HepG2 (cell line): ENCODE measurements at regions not wholly inside any gene's neighbourhood (a gene's known extent, or its start where the extent isn't known, plus 50 kb on each side); places are given as distances from the start of the nearest gene placed in this dataset.

ENCODE experiments used
- ATAC-seq: fragments of 200-7000 bp; cut with Tn5 transposase; 3 replicates; pipeline ENCODE4 v1.9.1; 2020; ENCODE audit warnings: mild to moderate bottlenecking, moderate library complexity
- BruUV-seq: library from RNA; stranded (reverse); fragments of 400-500 nt; replicated peaks from 2 replicates; lab custom pipeline; 2021; lab: Mats Ljungman, UMichigan
- CTCF ChIA-PET: fragments of 300-600 bp; formaldehyde crosslinking; extraction: SDS; loops from one replicate; lab custom pipeline; 2021; ENCODE audit warnings: low total read pairs, inconsistent platforms, low intra/inter-chr PET ratio; lab: Yijun Ruan, JAX
- POLR2A ChIA-PET: fragments of 350-600 bp; sonication (Branson Sonifier 250); formaldehyde crosslinking; loops from one replicate; lab custom pipeline; 2020; ENCODE audit warnings: antibody characterized with exemption, inconsistent platforms; lab: Yijun Ruan, JAX
- DNase-seq: peaks from one replicate; pipeline ENCODE4 v3.0.0-alpha.2; 2015; ENCODE audit warnings: low spot score
- FAIRE-seq: peaks from 3 replicates; lab custom pipeline; 2011; peaks lifted over from hg19 to GRCh38; lab: Jason Lieb, UNC
- H2AFZ ChIP-seq: one replicate; pipeline ENCODE4 v1.6.1; 2011; ENCODE audit warnings: low read length, inconsistent platforms
- H3K27ac ChIP-seq: fragments of 300-600 bp; 3 replicates; pipeline ENCODE4 v1.8.0; 2011; ENCODE audit warnings: mixed run types, mild to moderate bottlenecking, mixed read lengths, low read length, inconsistent platforms; ENCODE audit not compliant: insufficient read depth; ENCODE audit errors: extremely low read length
- H3K27me3 ChIP-seq, 2 experiments: fragments of 200-600 bp in 1 of 2; 2 replicates in 1 of 2; 3 replicates in 1 of 2; pipeline versions ENCODE4 v1.6.0 to v1.8.0; 2011; ENCODE audit warnings: low read length in 2 of 2, mild to moderate bottlenecking in 2 of 2, moderate library complexity in 2 of 2, inconsistent platforms in 1 of 2; ENCODE audit not compliant: insufficient read depth in 2 of 2, control insufficient read depth in 1 of 2
- H3K36me3 ChIP-seq, 2 experiments: fragments of 200-600 bp in 1 of 2; replicated peaks in 1 of 2; 2 replicates in 1 of 2; 3 replicates in 1 of 2; pipeline versions ENCODE4 v1.5.1 to v1.8.0; 2011; ENCODE audit warnings: low read length in 2 of 2, inconsistent platforms in 1 of 2; ENCODE audit not compliant: insufficient read depth in 2 of 2, control insufficient read depth in 1 of 2
- H3K4me1 ChIP-seq: 2 replicates; pipeline ENCODE4 v1.5.1; 2012; ENCODE audit warnings: low read length, inconsistent platforms; ENCODE audit not compliant: insufficient read depth
- H3K4me2 ChIP-seq: 2 replicates; pipeline ENCODE4 v1.6.0; 2011; ENCODE audit warnings: low read depth, low read length, inconsistent platforms
- H3K4me3 ChIP-seq, 3 experiments: fragments of 200-600 bp in 1 of 3; sonication (generic), shearing (Covaris generic) in 1 of 3; replicated peaks in 1 of 3; 2 replicates each; pipeline ENCODE4 v1.5.1; 2011 to 2016; ENCODE audit warnings: low read length in 3 of 3, inconsistent platforms in 2 of 3, low read depth in 2 of 3, mild to moderate bottlenecking in 2 of 3, control low read depth in 1 of 3, mixed read lengths in 1 of 3; ENCODE audit not compliant: insufficient read depth in 1 of 3
- H3K79me2 ChIP-seq: one replicate; pipeline ENCODE4 v1.6.1; 2011; ENCODE audit warnings: low read length, inconsistent platforms; ENCODE audit not compliant: insufficient read depth
- H3K9ac ChIP-seq: 2 replicates; pipeline ENCODE4 v1.6.0; 2011; ENCODE audit warnings: mild to moderate bottlenecking, low read depth, low read length, inconsistent platforms; ENCODE audit not compliant: insufficient read depth
- H3K9me3 ChIP-seq: 2 replicates; pipeline ENCODE4 v1.5.1; 2012; ENCODE audit warnings: mild to moderate bottlenecking, low read length
- H4K20me1 ChIP-seq: 2 replicates; pipeline ENCODE4 v1.6.0; 2011; ENCODE audit warnings: inconsistent platforms, mild to moderate bottlenecking, low read length, moderate library complexity; ENCODE audit not compliant: insufficient read depth
- ARNT ChIP-seq: fragments of 450-650 bp; IDR thresholded peaks from 2 replicates; pipeline ENCODE4 v1.6.1; 2017
- ERF ChIP-seq: IDR thresholded peaks from 2 replicates; pipeline ENCODE4 v1.6.1; 2018; ENCODE audit warnings: missing biosample characterization, missing genetic modification reagents
- HNRNPH1 ChIP-seq: fragments of 200-400 bp; formaldehyde crosslinking; optimal IDR thresholded peaks from 2 replicates; pipeline ENCODE3; 2017; ENCODE audit warnings: mild to moderate bottlenecking, low read depth, low read length
- MAFF ChIP-seq: IDR thresholded peaks from 2 replicates; pipeline ENCODE4 v1.6.1; 2011; ENCODE audit warnings: low read depth, low read length, improper control_type of control experiment
- MAFK ChIP-seq, 2 experiments: IDR thresholded peaks in 1 of 2; conservative IDR thresholded peaks in 1 of 2; 2 replicates each; pipeline ENCODE4 v1.6.1; 2011; ENCODE audit warnings: improper control_type of control experiment in 2 of 2, low read length in 2 of 2
- NFYC ChIP-seq: IDR thresholded peaks from 2 replicates; pipeline ENCODE4 v1.6.1; 2016; ENCODE audit warnings: missing genetic modification reagents, missing compliant biosample characterization
- NONO ChIP-seq, 2 experiments: fragments of 450-650 bp in 1 of 2; sonication (generic) in 1 of 2; formaldehyde crosslinking in 1 of 2; IDR thresholded peaks in 1 of 2; conservative IDR thresholded peaks in 1 of 2; 2 replicates each; pipeline versions ENCODE4 v1.6.1 to v1.8.0; 2017 to 2022; ENCODE audit warnings: mild to moderate bottlenecking in 1 of 2, missing genetic modification reagents in 1 of 2, moderate library complexity in 1 of 2
- RFXANK ChIP-seq: IDR thresholded peaks from 2 replicates; pipeline ENCODE4 v1.6.1; 2016
- SPEN ChIP-seq: sonication (generic); formaldehyde crosslinking; IDR thresholded peaks from 2 replicates; pipeline ENCODE4 v1.5.1; 2020; ENCODE audit warnings: low read depth, mild to moderate bottlenecking, missing genetic modification reagents
- SRSF4 ChIP-seq: fragments of 200-400 bp; formaldehyde crosslinking; IDR thresholded peaks from one replicate; pipeline ENCODE4 v1.6.1; 2018; ENCODE audit warnings: mild to moderate bottlenecking, low read depth, low read length, moderate library complexity; ENCODE audit not compliant: poor library complexity, severe bottlenecking
- TARDBP ChIP-seq: sonication (generic); formaldehyde crosslinking; IDR thresholded peaks from 2 replicates; pipeline ENCODE4 v1.8.0; 2022; ENCODE audit warnings: mild to moderate bottlenecking, missing genetic modification reagents
- WIZ ChIP-seq: sonication (generic); formaldehyde crosslinking; IDR thresholded peaks from 2 replicates; pipeline ENCODE4 v1.5.1; 2020; ENCODE audit warnings: mild to moderate bottlenecking, missing genetic modification reagents
- ZNF746 ChIP-seq: sonication (generic); formaldehyde crosslinking; IDR thresholded peaks from 2 replicates; pipeline ENCODE4 v1.8.0; 2022; ENCODE audit warnings: mild to moderate bottlenecking, missing genetic modification reagents
- WGBS: methylation state at CpG from one replicate; pipeline ENCODE4 v1.1.6; 2017; ENCODE audit warnings: low lambda C conversion rate; 5-methylcytosine and 5-hydroxymethylcytosine counted together
- in situ Hi-C: cut with HindIII; loops from 2 replicates; pipeline ENCODE4 v1.10.0; 2017; ENCODE audit warnings: low pct_unique_long_range_greater_than_20kb; ENCODE audit not compliant: extremely low pct_ligation_motif_present
- intact Hi-C: fragments of 100-400 bp; cut with micrococcal nuclease; formaldehyde crosslinking; loops from one replicate; pipeline ENCODE4 v1.10.0; 2022; ENCODE audit not compliant: unreplicated experiment
- TF ChIP-seq, protein P1 (sequence below): sonication (generic); formaldehyde crosslinking; IDR thresholded peaks from 2 replicates; pipeline ENCODE4 v1.8.0; 2022; ENCODE audit warnings: missing genetic modification reagents, mild to moderate bottlenecking, moderate library complexity, borderline replicate concordance
- TF ChIP-seq, protein P2 (sequence below): sonication (generic); formaldehyde crosslinking; IDR thresholded peaks from 2 replicates; pipeline ENCODE4 v1.9.0; 2021; ENCODE audit warnings: missing genetic modification reagents, mild to moderate bottlenecking, borderline replicate concordance

DNA sequence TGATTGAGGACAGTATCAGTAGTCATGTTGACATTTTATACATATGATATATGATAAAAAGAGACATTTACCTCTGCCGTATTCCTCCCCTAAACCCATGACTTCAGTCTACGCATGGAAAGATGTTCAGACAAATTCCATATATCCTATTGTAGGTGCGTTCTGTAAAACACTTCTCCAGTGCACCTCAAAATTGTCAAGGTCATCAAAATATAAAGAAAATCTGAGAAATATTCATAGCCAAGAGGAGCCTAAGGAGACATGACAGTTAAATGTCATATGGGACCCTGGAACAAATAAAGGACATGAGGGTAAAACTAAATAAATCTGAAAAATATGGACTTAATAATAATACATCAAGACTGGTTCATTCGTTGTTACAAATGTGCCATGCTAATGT is 71.5 kb downstream of the CCER1 start:
- Histone ChIP-seq H4K20me1 (no peaks in the 10 kb centered on the region), H2AFZ (no peak overlapping the region), H3K27ac (no peak overlapping the region), H3K4me2 (no peak overlapping the region)
- no peak for DNase-seq
- CTCF ChIA-PET = no interaction called here
- POLR2A ChIA-PET = no interaction called here
- TF ChIP-seq NONO (IDR thresholded peaks at IDR 0.05) (no peak), NONO (CRISPR knock-in tag; conservative IDR thresholded peaks at IDR 0.05) (no peak), HNRNPH1 (no peak), SPEN (CRISPR knock-in tag) (no peak), RFXANK (CRISPR knock-in tag) (no peak), TARDBP (CRISPR knock-in tag) (no peak), MAFK (conservative IDR thresholded peaks at IDR 0.05 in 1 of 2, IDR thresholded peaks at IDR 0.05 in 1 of 2; ENCODE audit: low read length in 2 of 2) (peak; percentile 80 to 82), WIZ (no peak), SRSF4 (no peak), ERF (CRISPR knock-in tag) (no peak), ARNT (no peak), MAFF (peak; percentile 77), ZNF746 (CRISPR knock-in tag) (no peak), NFYC (no peak)
- TF ChIP-seq, protein P1, sequence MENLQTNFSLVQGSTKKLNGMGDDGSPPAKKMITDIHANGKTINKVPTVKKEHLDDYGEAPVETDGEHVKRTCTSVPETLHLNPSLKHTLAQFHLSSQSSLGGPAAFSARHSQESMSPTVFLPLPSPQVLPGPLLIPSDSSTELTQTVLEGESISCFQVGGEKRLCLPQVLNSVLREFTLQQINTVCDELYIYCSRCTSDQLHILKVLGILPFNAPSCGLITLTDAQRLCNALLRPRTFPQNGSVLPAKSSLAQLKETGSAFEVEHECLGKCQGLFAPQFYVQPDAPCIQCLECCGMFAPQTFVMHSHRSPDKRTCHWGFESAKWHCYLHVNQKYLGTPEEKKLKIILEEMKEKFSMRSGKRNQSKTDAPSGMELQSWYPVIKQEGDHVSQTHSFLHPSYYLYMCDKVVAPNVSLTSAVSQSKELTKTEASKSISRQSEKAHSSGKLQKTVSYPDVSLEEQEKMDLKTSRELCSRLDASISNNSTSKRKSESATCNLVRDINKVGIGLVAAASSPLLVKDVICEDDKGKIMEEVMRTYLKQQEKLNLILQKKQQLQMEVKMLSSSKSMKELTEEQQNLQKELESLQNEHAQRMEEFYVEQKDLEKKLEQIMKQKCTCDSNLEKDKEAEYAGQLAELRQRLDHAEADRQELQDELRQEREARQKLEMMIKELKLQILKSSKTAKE (CRISPR knock-in tag) = no peak
- TF ChIP-seq, protein P2, sequence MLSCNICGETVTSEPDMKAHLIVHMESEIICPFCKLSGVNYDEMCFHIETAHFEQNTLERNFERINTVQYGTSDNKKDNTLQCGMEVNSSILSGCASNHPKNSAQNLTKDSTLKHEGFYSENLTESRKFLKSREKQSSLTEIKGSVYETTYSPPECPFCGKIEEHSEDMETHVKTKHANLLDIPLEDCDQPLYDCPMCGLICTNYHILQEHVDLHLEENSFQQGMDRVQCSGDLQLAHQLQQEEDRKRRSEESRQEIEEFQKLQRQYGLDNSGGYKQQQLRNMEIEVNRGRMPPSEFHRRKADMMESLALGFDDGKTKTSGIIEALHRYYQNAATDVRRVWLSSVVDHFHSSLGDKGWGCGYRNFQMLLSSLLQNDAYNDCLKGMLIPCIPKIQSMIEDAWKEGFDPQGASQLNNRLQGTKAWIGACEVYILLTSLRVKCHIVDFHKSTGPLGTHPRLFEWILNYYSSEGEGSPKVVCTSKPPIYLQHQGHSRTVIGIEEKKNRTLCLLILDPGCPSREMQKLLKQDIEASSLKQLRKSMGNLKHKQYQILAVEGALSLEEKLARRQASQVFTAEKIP (CRISPR knock-in tag) = no peak
- TF ChIP-seq, all 625 proteins: peak for 2
- Histone ChIP-seq H3K79me2 (no peaks in the 10 kb centered on the region), H3K9ac (no peak overlapping the region), H3K36me3 (no peaks in the 10 kb centered on the region), H3K27me3 (no peaks in the 10 kb centered on the region), H3K9me3 (peaks cover 3% of the 10 kb centered on the region; the same call in 1 of the 2 replicates), H3K4me1 (no peaks in the 10 kb centered on the region), H3K4me3 (no peak overlapping the region)
- BruUV-seq = no TSS peak
- no peak for ATAC-seq
- WGBS = 59% methylated on average over 4 of the region's 4 CpGs
- in situ Hi-C loops = no loop called here
- intact Hi-C loops = no loop called here
- no peak for FAIRE-seq
